Prostate gland (tissue), 2 donors: ENCODE measurements at regions not wholly inside any gene's neighbourhood (a gene's known extent, or its start where the extent isn't known, plus 50 kb on each side); places are given as distances from the start of the nearest gene placed in this dataset.

Experiments used
- POLR2AphosphoS5 ChIP-seq: sonication (generic); formaldehyde crosslinking; IDR thresholded peaks from one replicate; pipeline ENCODE4 v1.6.1; 2017; ENCODE audit warnings: antibody characterized with exemption
- TF ChIP-seq, protein P1 (sequence below), 4 experiments: fragments of 200-600 bp in 2 of 4; fragments of 450-650 bp in 2 of 4; sonication (generic) in 2 of 4; IDR thresholded peaks; 1 replicate in 3 of 4; 2 replicates in 1 of 4; pipeline ENCODE4 v1.5.1; 2016 to 2019; ENCODE audit warnings: antibody characterized with exemption in 4 of 4, mild to moderate bottlenecking in 2 of 4, moderate library complexity in 2 of 4

DNA sequence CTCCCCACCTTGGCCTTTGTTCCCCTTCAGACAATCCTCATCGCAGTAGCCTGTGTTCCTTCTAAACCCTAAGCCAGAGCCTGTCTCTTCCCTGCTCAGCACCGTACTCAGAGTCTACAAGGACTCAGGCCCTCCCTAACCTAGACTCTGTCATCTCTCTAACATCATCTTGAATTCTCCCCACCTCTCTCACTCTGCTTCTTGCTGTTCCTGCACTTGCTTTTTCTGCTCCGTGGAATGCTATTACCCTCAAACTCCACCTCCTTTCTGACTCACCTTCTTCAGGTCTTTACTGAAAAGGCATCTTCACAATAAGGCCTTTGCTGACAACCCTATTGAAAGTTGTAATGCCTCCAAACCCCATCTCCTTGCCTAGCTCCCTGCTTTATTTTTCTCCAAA is 141.0 kb downstream of the DKK1 start:
- TF ChIP-seq POLR2AphosphoS5 = no peak
- TF ChIP-seq, protein P1, sequence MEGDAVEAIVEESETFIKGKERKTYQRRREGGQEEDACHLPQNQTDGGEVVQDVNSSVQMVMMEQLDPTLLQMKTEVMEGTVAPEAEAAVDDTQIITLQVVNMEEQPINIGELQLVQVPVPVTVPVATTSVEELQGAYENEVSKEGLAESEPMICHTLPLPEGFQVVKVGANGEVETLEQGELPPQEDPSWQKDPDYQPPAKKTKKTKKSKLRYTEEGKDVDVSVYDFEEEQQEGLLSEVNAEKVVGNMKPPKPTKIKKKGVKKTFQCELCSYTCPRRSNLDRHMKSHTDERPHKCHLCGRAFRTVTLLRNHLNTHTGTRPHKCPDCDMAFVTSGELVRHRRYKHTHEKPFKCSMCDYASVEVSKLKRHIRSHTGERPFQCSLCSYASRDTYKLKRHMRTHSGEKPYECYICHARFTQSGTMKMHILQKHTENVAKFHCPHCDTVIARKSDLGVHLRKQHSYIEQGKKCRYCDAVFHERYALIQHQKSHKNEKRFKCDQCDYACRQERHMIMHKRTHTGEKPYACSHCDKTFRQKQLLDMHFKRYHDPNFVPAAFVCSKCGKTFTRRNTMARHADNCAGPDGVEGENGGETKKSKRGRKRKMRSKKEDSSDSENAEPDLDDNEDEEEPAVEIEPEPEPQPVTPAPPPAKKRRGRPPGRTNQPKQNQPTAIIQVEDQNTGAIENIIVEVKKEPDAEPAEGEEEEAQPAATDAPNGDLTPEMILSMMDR (IDR thresholded peaks at IDR 0.05) = no peak
